HepG2 (cell line): ENCODE measurements at regions not wholly inside any gene's neighbourhood (a gene's known extent, or its start where the extent isn't known, plus 50 kb on each side); places are given as distances from the start of the nearest gene placed in this dataset.

Source experiments
- ATAC-seq: fragments of 200-7000 bp; cut with Tn5 transposase; 3 replicates; pipeline ENCODE4 v1.9.1; 2020; ENCODE audit warnings: mild to moderate bottlenecking, moderate library complexity
- BruUV-seq: library from RNA; stranded (reverse); fragments of 400-500 nt; replicated peaks from 2 replicates; lab custom pipeline; 2021; lab: Mats Ljungman, UMichigan
- CTCF ChIA-PET: fragments of 300-600 bp; formaldehyde crosslinking; extraction: SDS; loops from one replicate; lab custom pipeline; 2021; ENCODE audit warnings: low total read pairs, inconsistent platforms, low intra/inter-chr PET ratio; lab: Yijun Ruan, JAX
- POLR2A ChIA-PET: fragments of 350-600 bp; sonication (Branson Sonifier 250); formaldehyde crosslinking; loops from one replicate; lab custom pipeline; 2020; ENCODE audit warnings: antibody characterized with exemption, inconsistent platforms; lab: Yijun Ruan, JAX
- DNase-seq: peaks from one replicate; pipeline ENCODE4 v3.0.0-alpha.2; 2015; ENCODE audit warnings: low spot score
- FAIRE-seq: peaks from 3 replicates; lab custom pipeline; 2011; peaks lifted over from hg19 to GRCh38; lab: Jason Lieb, UNC
- H2AFZ ChIP-seq: one replicate; pipeline ENCODE4 v1.6.1; 2011; ENCODE audit warnings: low read length, inconsistent platforms
- H3K27ac ChIP-seq: fragments of 300-600 bp; 3 replicates; pipeline ENCODE4 v1.8.0; 2011; ENCODE audit warnings: mixed run types, mild to moderate bottlenecking, mixed read lengths, low read length, inconsistent platforms; ENCODE audit not compliant: insufficient read depth; ENCODE audit errors: extremely low read length
- H3K27me3 ChIP-seq, 2 experiments: fragments of 200-600 bp in 1 of 2; 2 replicates in 1 of 2; 3 replicates in 1 of 2; pipeline versions ENCODE4 v1.6.0 to v1.8.0; 2011; ENCODE audit warnings: low read length in 2 of 2, mild to moderate bottlenecking in 2 of 2, moderate library complexity in 2 of 2, inconsistent platforms in 1 of 2; ENCODE audit not compliant: insufficient read depth in 2 of 2, control insufficient read depth in 1 of 2
- H3K36me3 ChIP-seq, 2 experiments: fragments of 200-600 bp in 1 of 2; replicated peaks in 1 of 2; 2 replicates in 1 of 2; 3 replicates in 1 of 2; pipeline versions ENCODE4 v1.5.1 to v1.8.0; 2011; ENCODE audit warnings: low read length in 2 of 2, inconsistent platforms in 1 of 2; ENCODE audit not compliant: insufficient read depth in 2 of 2, control insufficient read depth in 1 of 2
- H3K4me1 ChIP-seq: 2 replicates; pipeline ENCODE4 v1.5.1; 2012; ENCODE audit warnings: low read length, inconsistent platforms; ENCODE audit not compliant: insufficient read depth
- H3K4me2 ChIP-seq: 2 replicates; pipeline ENCODE4 v1.6.0; 2011; ENCODE audit warnings: low read depth, low read length, inconsistent platforms
- H3K4me3 ChIP-seq, 3 experiments: fragments of 200-600 bp in 1 of 3; sonication (generic), shearing (Covaris generic) in 1 of 3; replicated peaks in 1 of 3; 2 replicates each; pipeline ENCODE4 v1.5.1; 2011 to 2016; ENCODE audit warnings: low read length in 3 of 3, inconsistent platforms in 2 of 3, low read depth in 2 of 3, mild to moderate bottlenecking in 2 of 3, control low read depth in 1 of 3, mixed read lengths in 1 of 3; ENCODE audit not compliant: insufficient read depth in 1 of 3
- H3K79me2 ChIP-seq: one replicate; pipeline ENCODE4 v1.6.1; 2011; ENCODE audit warnings: low read length, inconsistent platforms; ENCODE audit not compliant: insufficient read depth
- H3K9ac ChIP-seq: 2 replicates; pipeline ENCODE4 v1.6.0; 2011; ENCODE audit warnings: mild to moderate bottlenecking, low read depth, low read length, inconsistent platforms; ENCODE audit not compliant: insufficient read depth
- H3K9me3 ChIP-seq: 2 replicates; pipeline ENCODE4 v1.5.1; 2012; ENCODE audit warnings: mild to moderate bottlenecking, low read length
- H4K20me1 ChIP-seq: 2 replicates; pipeline ENCODE4 v1.6.0; 2011; ENCODE audit warnings: inconsistent platforms, mild to moderate bottlenecking, low read length, moderate library complexity; ENCODE audit not compliant: insufficient read depth
- JUN ChIP-seq: sonication (generic); formaldehyde crosslinking; IDR thresholded peaks from 2 replicates; pipeline ENCODE4 v1.4.0; 2020; ENCODE audit warnings: mild to moderate bottlenecking, missing genetic modification reagents
- REPIN1 ChIP-seq: sonication (generic); formaldehyde crosslinking; IDR thresholded peaks from 2 replicates; pipeline ENCODE4 v1.8.0; 2022; ENCODE audit warnings: missing genetic modification reagents, low read depth, mild to moderate bottlenecking, borderline replicate concordance
- ZMYM2 ChIP-seq: sonication (generic); formaldehyde crosslinking; IDR thresholded peaks from 2 replicates; pipeline ENCODE4 v1.8.0; 2022; ENCODE audit warnings: mild to moderate bottlenecking, missing genetic modification reagents
- ZNF251 ChIP-seq: sonication (generic); formaldehyde crosslinking; IDR thresholded peaks from 2 replicates; pipeline ENCODE4 v1.9.0; 2021; ENCODE audit warnings: mild to moderate bottlenecking, missing genetic modification reagents
- ZNF530 ChIP-seq: sonication (generic); formaldehyde crosslinking; IDR thresholded peaks from 2 replicates; pipeline ENCODE4 v1.5.0; 2020; ENCODE audit warnings: low read depth, mild to moderate bottlenecking, missing genetic modification reagents
- ZNF619 ChIP-seq: sonication (generic); formaldehyde crosslinking; IDR thresholded peaks from 2 replicates; pipeline ENCODE4 v1.4.0; 2020; ENCODE audit warnings: mild to moderate bottlenecking, missing genetic modification reagents
- ZNF776 ChIP-seq: sonication (generic); formaldehyde crosslinking; IDR thresholded peaks from 2 replicates; pipeline ENCODE4 v1.4.0; 2020; ENCODE audit warnings: mild to moderate bottlenecking, missing genetic modification reagents
- ZSCAN22 ChIP-seq: sonication (generic); formaldehyde crosslinking; IDR thresholded peaks from 2 replicates; pipeline ENCODE4 v1.4.0; 2020; ENCODE audit warnings: mild to moderate bottlenecking, missing genetic modification reagents
- WGBS: methylation state at CpG from one replicate; pipeline ENCODE4 v1.1.6; 2017; ENCODE audit warnings: low lambda C conversion rate; 5-methylcytosine and 5-hydroxymethylcytosine counted together
- in situ Hi-C: cut with HindIII; loops from 2 replicates; pipeline ENCODE4 v1.10.0; 2017; ENCODE audit warnings: low pct_unique_long_range_greater_than_20kb; ENCODE audit not compliant: extremely low pct_ligation_motif_present
- intact Hi-C: fragments of 100-400 bp; cut with micrococcal nuclease; formaldehyde crosslinking; loops from one replicate; pipeline ENCODE4 v1.10.0; 2022; ENCODE audit not compliant: unreplicated experiment
- TF ChIP-seq, protein P1 (sequence below): sonication (generic); formaldehyde crosslinking; IDR thresholded peaks from 2 replicates; pipeline ENCODE4 v1.4.0; 2020; ENCODE audit warnings: missing genetic modification reagents

DNA sequence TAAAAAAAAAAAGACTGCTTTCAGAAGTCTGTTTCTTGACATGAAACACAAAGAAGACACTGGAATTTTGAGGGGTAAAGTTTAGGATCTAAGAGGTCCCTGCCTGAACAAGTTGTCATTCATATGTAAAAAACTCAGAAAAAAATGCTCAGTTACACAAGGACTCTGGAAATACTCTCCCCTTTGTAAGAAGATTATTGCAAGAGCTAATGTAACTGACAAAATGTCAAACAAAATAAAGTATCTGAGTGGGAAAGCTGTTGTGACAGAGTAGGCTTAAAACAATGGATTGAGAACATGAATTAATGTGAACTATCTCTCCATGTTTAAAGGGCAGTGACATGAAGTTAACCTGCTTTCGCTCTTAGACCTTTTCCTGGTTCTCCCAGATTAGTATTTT is 416.7 kb upstream of the TYRP1 start:
- no TSS peak for BruUV-seq
- intact Hi-C loops = no loop called here

DNA sequence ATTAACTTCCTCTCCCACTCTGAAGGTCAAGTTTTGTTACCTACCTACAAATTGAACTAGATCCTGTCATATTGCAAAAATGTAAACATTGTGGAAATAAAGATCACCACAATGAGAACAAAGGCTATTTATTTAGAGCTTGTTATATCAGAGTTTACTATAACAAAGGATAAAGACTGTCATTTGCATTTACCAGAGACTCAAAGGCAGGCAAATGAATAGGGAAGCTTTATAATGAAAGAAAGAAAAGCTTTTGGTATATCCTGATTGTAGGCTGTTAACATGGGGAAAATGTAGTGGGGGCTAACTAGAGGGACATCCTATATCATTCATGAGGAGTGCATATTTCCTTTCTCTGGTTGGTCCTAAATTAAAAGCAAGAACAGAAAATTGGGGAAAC is 403.5 kb upstream of the TYRP1 start:
- ATAC-seq (no peak), DNase-seq (no peak), FAIRE-seq (no peak)
- Histone ChIP-seq H3K79me2 (no peaks in the 10 kb centered on the region), H4K20me1 (no peaks in the 10 kb centered on the region), H3K27me3 (no peaks in the 10 kb centered on the region), H3K9ac (no peak overlapping the region), H3K4me1 (no peaks in the 10 kb centered on the region), H3K36me3 (no peaks in the 10 kb centered on the region), H3K27ac (no peak overlapping the region), H3K9me3 (peaks cover 55% of the 10 kb centered on the region), H2AFZ (no peak overlapping the region), H3K4me2 (no peak overlapping the region), H3K4me3 (no peak overlapping the region)
- ChIA-PET POLR2A (no interaction called here), CTCF (no interaction called here)
- TF ChIP-seq JUN (CRISPR knock-in tag) (no peak), ZNF251 (CRISPR knock-in tag) (no peak), ZNF530 (no peak), ZNF619 (CRISPR knock-in tag) (no peak), ZNF776 (no peak), ZSCAN22 (CRISPR knock-in tag) (no peak), ZMYM2 (CRISPR knock-in tag) (no peak), REPIN1 (CRISPR knock-in tag) (no peak)
- in situ Hi-C loops = no loop called here
- intact Hi-C loops = no loop called here
- no TSS peak for BruUV-seq

More for the DNA sequence above, 416.7 kb upstream of the TYRP1 start:
- H4K20me1 ChIP-seq = no peaks in the 10 kb centered on the region
- CTCF ChIA-PET = no interaction called here
- H2AFZ ChIP-seq = no peak overlapping the region
- H3K79me2 ChIP-seq = no peaks in the 10 kb centered on the region
- POLR2A ChIA-PET = no interaction called here
- H3K9ac ChIP-seq = no peak overlapping the region
- DNase-seq (no peak), ATAC-seq (no peak), FAIRE-seq (no peak)
- H3K27me3 ChIP-seq = no peaks in the 10 kb centered on the region
- WGBS = 7% methylated on average over 1 of the region's 1 CpG
- H3K4me2 ChIP-seq = no peak overlapping the region
- no peak overlapping the region for H3K4me3 ChIP-seq
- in situ Hi-C loops = no loop called here
- H3K36me3 ChIP-seq = no peaks in the 10 kb centered on the region
- TF ChIP-seq, protein P1, sequence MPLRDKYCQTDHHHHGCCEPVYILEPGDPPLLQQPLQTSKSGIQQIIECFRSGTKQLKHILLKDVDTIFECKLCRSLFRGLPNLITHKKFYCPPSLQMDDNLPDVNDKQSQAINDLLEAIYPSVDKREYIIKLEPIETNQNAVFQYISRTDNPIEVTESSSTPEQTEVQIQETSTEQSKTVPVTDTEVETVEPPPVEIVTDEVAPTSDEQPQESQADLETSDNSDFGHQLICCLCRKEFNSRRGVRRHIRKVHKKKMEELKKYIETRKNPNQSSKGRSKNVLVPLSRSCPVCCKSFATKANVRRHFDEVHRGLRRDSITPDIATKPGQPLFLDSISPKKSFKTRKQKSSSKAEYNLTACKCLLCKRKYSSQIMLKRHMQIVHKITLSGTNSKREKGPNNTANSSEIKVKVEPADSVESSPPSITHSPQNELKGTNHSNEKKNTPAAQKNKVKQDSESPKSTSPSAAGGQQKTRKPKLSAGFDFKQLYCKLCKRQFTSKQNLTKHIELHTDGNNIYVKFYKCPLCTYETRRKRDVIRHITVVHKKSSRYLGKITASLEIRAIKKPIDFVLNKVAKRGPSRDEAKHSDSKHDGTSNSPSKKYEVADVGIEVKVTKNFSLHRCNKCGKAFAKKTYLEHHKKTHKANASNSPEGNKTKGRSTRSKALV (CRISPR knock-in tag) = no peak
- H3K9me3 ChIP-seq = peaks cover 85% of the 10 kb centered on the region
- H3K4me1 ChIP-seq = no peaks in the 10 kb centered on the region
- H3K27ac ChIP-seq = no peak overlapping the region
